ENCODE measurements at regions not wholly inside any gene's neighbourhood (a gene's known extent, or its start where the extent isn't known, plus 50 kb on each side); places are given as distances from the start of the nearest gene placed in this dataset.

DNA sequence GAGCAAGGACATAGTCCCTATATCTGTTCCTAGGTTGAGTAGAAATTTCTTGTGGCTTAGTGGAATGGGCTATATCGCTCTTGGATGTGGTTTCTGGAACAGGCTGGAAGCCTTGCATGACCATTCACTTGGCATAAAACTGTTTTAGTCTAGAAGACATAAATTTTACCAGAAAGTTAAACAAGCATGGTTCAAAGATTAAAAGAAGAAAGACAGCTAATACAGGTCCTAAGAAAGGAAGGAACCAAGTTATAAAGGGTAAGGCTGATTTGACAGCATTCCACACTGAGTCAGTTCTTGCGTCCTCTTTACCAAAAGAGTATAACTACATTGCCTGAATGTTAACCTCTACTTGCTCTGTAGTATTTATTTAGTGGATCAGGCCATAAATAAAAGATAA is 724.2 kb downstream of the SORCS1 start:
- no peaks in the 10 kb centered on the region for H3K4me1 Mint-ChIP-seq (ENCODE audit: low read depth in 2 of 2)
- H3K27ac Mint-ChIP-seq, result no peak overlapping the region
- ATAC-seq (no peak), DNase-seq (ENCODE audit: low spot score) (no peak)
- no peak overlapping the region for H3K4me3 Mint-ChIP-seq
- H3K27me3 Mint-ChIP-seq, result no peaks in the 10 kb centered on the region
- H3K36me3 Mint-ChIP-seq, result no peaks in the 10 kb centered on the region
- peaks cover 23% of the 10 kb centered on the region for H3K9me3 Mint-ChIP-seq

DNA sequence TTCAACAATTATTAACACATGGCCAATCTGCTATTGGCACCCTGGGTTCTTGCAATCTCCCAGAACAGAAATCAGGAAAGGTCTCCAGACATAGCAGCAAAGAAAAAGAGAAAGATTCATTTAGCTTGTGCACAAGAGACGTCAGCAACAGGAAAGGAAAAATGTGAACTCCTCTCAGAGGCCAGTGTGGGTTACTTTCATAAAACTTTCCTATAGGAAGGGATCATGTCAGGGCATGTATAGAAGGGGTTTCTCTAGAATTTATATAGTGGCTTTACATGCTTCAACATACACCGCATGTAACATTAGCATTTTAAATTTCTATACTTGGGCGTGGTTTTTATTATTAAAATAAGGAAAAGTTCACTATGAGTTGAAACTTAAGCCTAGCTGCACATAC is 725.1 kb downstream of the SORCS1 start:
- Mint-ChIP-seq H3K4me1 (ENCODE audit: low read depth in 2 of 2) (no peaks in the 10 kb centered on the region), H3K27ac (no peak overlapping the region), H3K36me3 (no peaks in the 10 kb centered on the region), H3K9me3 (peaks cover 20% of the 10 kb centered on the region), H3K4me3 (no peak overlapping the region), H3K27me3 (no peaks in the 10 kb centered on the region)
- no peak for ATAC-seq
- DNase-seq (ENCODE audit: low spot score), result no peak

GRCh38 chr10:106438386-106438785 is 726.1 kb downstream of the SORCS1 start:
- ATAC-seq, result no peak
- Mint-ChIP-seq H3K27me3 (no peaks in the 10 kb centered on the region), H3K27ac (no peak overlapping the region), H3K4me3 (no peak overlapping the region), H3K9me3 (peaks cover 16% of the 10 kb centered on the region), H3K4me1 (ENCODE audit: low read depth in 2 of 2) (no peaks in the 10 kb centered on the region), H3K36me3 (no peaks in the 10 kb centered on the region)
- no peak for DNase-seq (ENCODE audit: low spot score)

- H3K4me3 Mint-ChIP-seq, result no peak overlapping the region
- H3K9me3 Mint-ChIP-seq, result peaks cover 11% of the 10 kb centered on the region
- H3K4me1 Mint-ChIP-seq (ENCODE audit: low read depth in 2 of 2), result no peaks in the 10 kb centered on the region
- H3K27ac Mint-ChIP-seq, result no peak overlapping the region
- H3K36me3 Mint-ChIP-seq, result no peaks in the 10 kb centered on the region
- no peaks in the 10 kb centered on the region for H3K27me3 Mint-ChIP-seq
- no peak for ATAC-seq
- DNase-seq (ENCODE audit: low spot score), result no peak
These were observed 728.3 kb downstream of the SORCS1 start for GRCh38 chr10:106436123-106436715.

GRCh38 chr10:106435081-106435480 is 729.4 kb downstream of the SORCS1 start:
- Mint-ChIP-seq H3K4me3 (no peak overlapping the region), H3K27ac (no peak overlapping the region), H3K36me3 (no peaks in the 10 kb centered on the region), H3K27me3 (no peaks in the 10 kb centered on the region), H3K4me1 (ENCODE audit: low read depth in 2 of 2) (no peaks in the 10 kb centered on the region), H3K9me3 (peaks cover 4% of the 10 kb centered on the region)
- ATAC-seq (no peak), DNase-seq (ENCODE audit: low spot score) (no peak)

DNA sequence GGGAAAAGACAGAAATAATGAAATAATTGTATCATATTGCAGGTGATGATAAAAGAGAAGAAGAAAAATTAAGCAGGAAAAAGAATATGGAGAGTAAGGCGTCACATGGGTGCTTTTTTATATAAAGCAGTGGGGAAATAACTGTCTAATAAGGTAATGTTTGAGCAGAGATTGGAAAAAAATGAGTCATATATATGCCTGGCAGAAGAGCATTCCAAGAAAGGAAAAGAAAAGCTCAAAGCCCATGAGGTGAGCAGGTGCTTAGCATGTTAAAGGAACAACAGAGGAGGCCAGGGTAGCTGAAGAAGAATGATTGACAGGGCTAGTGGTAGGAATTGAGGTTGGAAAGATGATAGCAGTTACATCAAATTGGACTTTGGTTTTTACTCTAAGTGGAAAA is 739.5 kb downstream of the SORCS1 start:
- DNase-seq (ENCODE audit: low spot score), result no peak
- no peak for ATAC-seq
- no peak overlapping the region for H3K4me3 Mint-ChIP-seq
- H3K4me1 Mint-ChIP-seq (ENCODE audit: low read depth in 2 of 2), result no peaks in the 10 kb centered on the region
- H3K36me3 Mint-ChIP-seq, result no peaks in the 10 kb centered on the region
- H3K27ac Mint-ChIP-seq, result no peak overlapping the region
- H3K9me3 Mint-ChIP-seq, result peaks cover 9% of the 10 kb centered on the region
- no peaks in the 10 kb centered on the region for H3K27me3 Mint-ChIP-seq

DNA sequence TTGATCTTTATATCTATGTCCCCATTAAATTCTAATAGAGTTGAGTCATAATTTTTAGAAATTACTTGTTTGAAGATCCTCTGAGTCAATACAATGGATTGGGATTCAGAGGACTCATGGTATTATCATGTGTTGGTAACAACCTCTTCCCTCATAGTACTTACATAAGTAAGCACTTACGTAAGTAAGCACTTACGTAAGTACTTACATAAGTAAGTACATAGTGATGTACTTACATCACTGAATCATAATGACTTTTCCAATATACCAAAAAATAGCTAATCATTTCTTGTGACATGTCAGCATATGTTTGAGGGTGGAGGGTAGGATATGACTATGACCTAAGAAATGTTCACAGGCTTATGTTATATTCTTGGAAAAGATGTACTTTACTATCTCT is 740.5 kb downstream of the SORCS1 start:
- Mint-ChIP-seq H3K36me3 (no peaks in the 10 kb centered on the region), H3K27me3 (no peaks in the 10 kb centered on the region), H3K27ac (no peak overlapping the region), H3K4me3 (no peak overlapping the region), H3K4me1 (ENCODE audit: low read depth in 2 of 2) (no peaks in the 10 kb centered on the region), H3K9me3 (peaks cover 10% of the 10 kb centered on the region)
- DNase-seq (ENCODE audit: low spot score), result no peak
- ATAC-seq, result no peak

DNA sequence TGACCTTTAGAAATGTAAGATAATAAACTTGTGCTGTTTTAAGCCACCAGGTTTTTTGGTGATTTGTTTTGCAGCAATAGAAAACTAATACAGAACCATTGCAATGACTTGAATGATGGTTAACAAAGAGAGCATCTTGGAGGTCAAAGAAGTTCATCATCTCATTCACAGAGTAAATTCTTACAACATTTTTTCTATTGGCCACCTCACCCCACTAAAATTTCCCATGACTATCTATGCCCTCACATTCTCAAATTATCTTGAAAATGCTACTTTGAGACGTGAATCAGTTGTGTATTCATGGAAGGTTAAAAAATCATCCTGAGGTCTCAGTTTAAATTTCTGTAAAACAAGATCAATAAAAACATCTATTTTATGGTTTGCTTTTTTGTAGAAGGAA is 754.2 kb downstream of the SORCS1 start:
- ATAC-seq (no peak), DNase-seq (ENCODE audit: low spot score) (no peak)
- Mint-ChIP-seq H3K27me3 (no peaks in the 10 kb centered on the region), H3K27ac (no peak overlapping the region), H3K9me3 (peaks cover 8% of the 10 kb centered on the region), H3K4me1 (ENCODE audit: low read depth in 2 of 2) (no peaks in the 10 kb centered on the region), H3K4me3 (no peak overlapping the region), H3K36me3 (no peaks in the 10 kb centered on the region)

- Mint-ChIP-seq H3K27ac (no peak overlapping the region), H3K36me3 (no peaks in the 10 kb centered on the region), H3K27me3 (no peaks in the 10 kb centered on the region), H3K4me1 (ENCODE audit: low read depth in 2 of 2) (no peaks in the 10 kb centered on the region), H3K9me3 (no peaks in the 10 kb centered on the region), H3K4me3 (no peak overlapping the region)
- DNase-seq (ENCODE audit: low spot score) (no peak), ATAC-seq (no peak)
These were observed 759.4 kb downstream of the SORCS1 start for GRCh38 chr10:106405141-106405540.

GRCh38 chr10:106402458-106402857 is 762.0 kb downstream of the SORCS1 start:
- H3K9me3 Mint-ChIP-seq, result peaks cover 8% of the 10 kb centered on the region
- H3K27me3 Mint-ChIP-seq, result no peaks in the 10 kb centered on the region
- ATAC-seq (no peak), DNase-seq (ENCODE audit: low spot score) (no peak)
- H3K36me3 Mint-ChIP-seq, result no peaks in the 10 kb centered on the region
- H3K27ac Mint-ChIP-seq, result no peak overlapping the region
- no peaks in the 10 kb centered on the region for H3K4me1 Mint-ChIP-seq (ENCODE audit: low read depth in 2 of 2)
- no peak overlapping the region for H3K4me3 Mint-ChIP-seq

- H3K4me1 Mint-ChIP-seq (ENCODE audit: low read depth in 2 of 2), result no peaks in the 10 kb centered on the region
- peaks cover 8% of the 10 kb centered on the region for H3K9me3 Mint-ChIP-seq
- no peaks in the 10 kb centered on the region for H3K27me3 Mint-ChIP-seq
- DNase-seq (ENCODE audit: low spot score) (no peak), ATAC-seq (no peak)
- no peak overlapping the region for H3K4me3 Mint-ChIP-seq
- H3K36me3 Mint-ChIP-seq, result no peaks in the 10 kb centered on the region
- no peak overlapping the region for H3K27ac Mint-ChIP-seq
These were observed 762.5 kb downstream of the SORCS1 start for GRCh38 chr10:106401967-106402366.

DNA sequence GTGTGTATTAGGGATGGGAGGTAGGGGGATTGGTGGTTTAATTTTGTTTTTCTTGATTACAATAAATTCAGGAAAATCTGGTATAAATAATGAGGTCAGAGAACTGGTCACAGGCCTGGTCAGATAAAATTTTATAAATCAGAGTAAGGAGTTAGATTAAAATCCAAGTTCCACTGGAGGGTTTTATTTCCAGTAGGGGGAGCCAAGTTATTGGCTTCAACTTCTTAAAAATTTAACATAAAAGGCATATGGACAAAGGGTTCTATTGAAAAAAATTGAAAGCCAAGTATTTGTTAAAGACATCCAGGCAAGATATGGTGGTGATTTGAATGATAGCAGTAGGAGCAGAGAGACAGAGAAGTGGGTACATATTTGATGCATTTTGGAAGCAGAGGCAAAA is 763.3 kb downstream of the SORCS1 start:
- H3K36me3 Mint-ChIP-seq, result no peaks in the 10 kb centered on the region
- no peak overlapping the region for H3K27ac Mint-ChIP-seq
- H3K4me3 Mint-ChIP-seq, result no peak overlapping the region
- no peaks in the 10 kb centered on the region for H3K4me1 Mint-ChIP-seq (ENCODE audit: low read depth in 2 of 2)
- H3K27me3 Mint-ChIP-seq, result no peaks in the 10 kb centered on the region
- DNase-seq (ENCODE audit: low spot score) (no peak), ATAC-seq (no peak)
- H3K9me3 Mint-ChIP-seq, result peaks cover 12% of the 10 kb centered on the region

- Mint-ChIP-seq H3K27me3 (no peaks in the 10 kb centered on the region), H3K27ac (no peak overlapping the region), H3K9me3 (peaks cover 16% of the 10 kb centered on the region), H3K4me3 (no peak overlapping the region), H3K4me1 (ENCODE audit: low read depth in 2 of 2) (no peaks in the 10 kb centered on the region), H3K36me3 (no peaks in the 10 kb centered on the region)
- DNase-seq (ENCODE audit: low spot score) (no peak), ATAC-seq (no peak)
These were observed 765.4 kb downstream of the SORCS1 start for GRCh38 chr10:106399112-106399511.

DNA sequence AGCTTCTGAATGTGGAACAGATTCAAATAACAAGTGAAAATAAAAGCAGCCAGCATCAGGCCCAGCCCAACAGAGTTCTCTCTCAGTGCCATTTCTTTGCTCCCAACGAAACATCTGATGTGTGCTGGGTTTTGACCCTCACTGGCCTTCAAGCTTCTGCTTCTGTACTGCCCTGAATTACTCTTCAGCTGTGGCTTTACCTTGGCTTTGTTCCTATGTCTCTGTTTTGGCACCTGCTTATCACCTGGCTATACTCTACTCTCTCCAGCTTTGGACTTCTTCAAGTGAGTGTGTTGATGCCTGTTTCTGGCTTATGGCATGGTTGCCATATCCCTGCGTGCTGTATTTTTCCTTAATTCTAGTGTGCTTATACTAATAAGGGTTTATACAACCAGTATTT is 768.3 kb downstream of the SORCS1 start:
- Mint-ChIP-seq H3K36me3 (no peaks in the 10 kb centered on the region), H3K4me1 (ENCODE audit: low read depth in 2 of 2) (no peaks in the 10 kb centered on the region), H3K27me3 (no peaks in the 10 kb centered on the region), H3K27ac (no peak overlapping the region), H3K4me3 (no peak overlapping the region), H3K9me3 (peaks cover 20% of the 10 kb centered on the region)
- DNase-seq (ENCODE audit: low spot score) (no peak), ATAC-seq (no peak)

GRCh38 chr10:106395041-106395749 is 769.3 kb downstream of the SORCS1 start:
- no peaks in the 10 kb centered on the region for H3K36me3 Mint-ChIP-seq
- ATAC-seq, result no peak
- no peak overlapping the region for H3K27ac Mint-ChIP-seq
- no peaks in the 10 kb centered on the region for H3K4me1 Mint-ChIP-seq (ENCODE audit: low read depth in 2 of 2)
- no peaks in the 10 kb centered on the region for H3K27me3 Mint-ChIP-seq
- DNase-seq (ENCODE audit: low spot score), result no peak
- H3K4me3 Mint-ChIP-seq, result no peak overlapping the region
- peaks cover 20% of the 10 kb centered on the region for H3K9me3 Mint-ChIP-seq

All from natural killer cell treated with Interleukin-12 subunit alpha and Interleukin-12 subunit beta and Interleukin-15 and Interleukin-18, amount 100 ng/mL, for 72 hours (primary cell).